ENCODE measurements at regions not wholly inside any gene's neighbourhood (a gene's known extent, or its start where the extent isn't known, plus 50 kb on each side); places are given as distances from the start of the nearest gene placed in this dataset.
"Not testable (repeated sequence)": the region's sequence is repeated elsewhere in the genome, so short reads cannot be mapped to it uniquely, and the experiment has no call there.

DNA sequence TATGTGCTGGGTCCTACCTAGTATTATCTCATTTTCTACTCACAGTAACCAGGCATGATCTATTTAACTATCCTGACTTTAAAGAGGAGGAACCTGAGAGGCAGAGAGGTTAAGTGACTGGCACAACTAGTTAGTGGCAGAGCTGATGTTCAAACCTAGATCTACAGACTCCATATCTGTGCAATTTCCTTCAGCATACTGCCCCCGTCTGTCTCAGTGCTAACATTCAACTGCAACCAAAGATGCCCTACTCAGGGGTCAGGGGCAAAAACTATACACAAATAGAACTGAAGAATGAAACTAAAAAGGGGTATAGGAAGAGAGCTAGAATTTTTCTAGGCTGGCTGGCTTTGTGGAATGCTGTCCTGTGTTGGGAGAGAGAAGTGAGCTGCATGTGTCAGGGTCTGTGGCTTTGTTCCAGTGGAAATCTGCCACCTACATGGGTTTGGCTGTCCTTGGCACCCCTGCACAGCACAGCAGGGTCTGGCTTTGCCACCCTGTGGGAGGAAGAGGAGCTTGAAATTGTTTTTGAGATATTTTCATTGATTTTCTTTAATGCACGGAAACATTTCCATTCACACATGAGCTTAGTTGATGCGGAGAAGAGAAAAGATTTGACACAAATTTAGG, 368.5 kb downstream of the RPS6KC1 start:
- Histone ChIP-seq H3K4me1 (no peaks in the 10 kb centered on the region), H3K27ac (no peak overlapping the region), H3K9me3 (no peaks in the 10 kb centered on the region), H3K36me3 (no peaks in the 10 kb centered on the region), H3K4me3 (no peak overlapping the region), H3K27me3 (no peaks in the 10 kb centered on the region)
- DNase-seq (ENCODE audit: low spot score in 2 of 2) = no peak
- TF ChIP-seq POLR2AphosphoS5 (IDR thresholded peaks at IDR 0.05) (no peak), EP300 (IDR thresholded peaks at IDR 0.05) (no peak)
- TF ChIP-seq, protein P1, sequence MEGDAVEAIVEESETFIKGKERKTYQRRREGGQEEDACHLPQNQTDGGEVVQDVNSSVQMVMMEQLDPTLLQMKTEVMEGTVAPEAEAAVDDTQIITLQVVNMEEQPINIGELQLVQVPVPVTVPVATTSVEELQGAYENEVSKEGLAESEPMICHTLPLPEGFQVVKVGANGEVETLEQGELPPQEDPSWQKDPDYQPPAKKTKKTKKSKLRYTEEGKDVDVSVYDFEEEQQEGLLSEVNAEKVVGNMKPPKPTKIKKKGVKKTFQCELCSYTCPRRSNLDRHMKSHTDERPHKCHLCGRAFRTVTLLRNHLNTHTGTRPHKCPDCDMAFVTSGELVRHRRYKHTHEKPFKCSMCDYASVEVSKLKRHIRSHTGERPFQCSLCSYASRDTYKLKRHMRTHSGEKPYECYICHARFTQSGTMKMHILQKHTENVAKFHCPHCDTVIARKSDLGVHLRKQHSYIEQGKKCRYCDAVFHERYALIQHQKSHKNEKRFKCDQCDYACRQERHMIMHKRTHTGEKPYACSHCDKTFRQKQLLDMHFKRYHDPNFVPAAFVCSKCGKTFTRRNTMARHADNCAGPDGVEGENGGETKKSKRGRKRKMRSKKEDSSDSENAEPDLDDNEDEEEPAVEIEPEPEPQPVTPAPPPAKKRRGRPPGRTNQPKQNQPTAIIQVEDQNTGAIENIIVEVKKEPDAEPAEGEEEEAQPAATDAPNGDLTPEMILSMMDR (IDR thresholded peaks at IDR 0.05) = no peak
- 89% methylated on average over 3 of the region's 3 CpGs for WGBS

DNA sequence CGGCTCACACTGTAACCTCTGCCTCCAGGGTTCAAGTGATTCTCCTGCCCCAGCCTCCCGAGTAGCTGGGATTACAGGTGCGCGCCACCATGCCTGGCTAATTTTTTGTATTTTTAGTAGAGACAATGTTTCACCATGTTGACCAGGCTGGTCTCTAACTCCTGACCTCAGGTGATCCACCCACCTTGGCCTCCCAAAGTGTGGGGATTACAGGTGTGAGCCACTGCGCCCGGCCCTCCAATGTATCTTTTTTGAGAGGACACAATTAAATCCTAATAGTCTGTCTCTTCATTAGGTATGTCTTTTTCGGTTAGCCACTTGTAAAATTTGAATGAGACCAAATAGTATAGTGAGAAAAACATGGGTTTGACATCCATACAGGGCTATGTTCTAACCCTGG, 370.1 kb downstream of the RPS6KC1 start:
- not testable (repeated sequence) for DNase-seq (ENCODE audit: low spot score in 2 of 2); H3K27ac ChIP-seq; H3K36me3 ChIP-seq; H3K4me3 ChIP-seq; H3K9me3 ChIP-seq; H3K27me3 ChIP-seq; H3K4me1 ChIP-seq
- 94% methylated on average over 7 of the region's 7 CpGs for WGBS

DNA sequence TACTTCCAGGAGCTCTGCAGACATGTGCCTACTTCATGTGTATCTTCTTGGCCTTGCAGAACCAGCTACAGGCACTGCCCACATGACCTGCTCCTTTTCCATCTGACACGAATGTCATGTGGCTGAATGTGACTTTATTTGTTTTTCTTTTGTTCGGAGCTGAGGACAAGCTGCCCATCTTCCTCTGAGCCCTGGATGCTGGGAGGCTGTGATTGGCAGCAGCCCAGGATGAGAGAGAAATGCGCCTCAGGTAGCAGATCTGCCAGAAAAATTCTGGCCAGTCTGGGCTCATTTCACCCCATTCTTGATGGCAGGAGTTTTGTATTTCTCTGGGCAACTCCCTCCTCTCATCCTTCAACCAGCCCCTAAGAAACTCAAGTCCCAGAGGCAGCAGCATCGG, 372.0 kb downstream of the RPS6KC1 start:
- Histone ChIP-seq H3K9me3 (no peaks in the 10 kb centered on the region), H3K27me3 (no peaks in the 10 kb centered on the region), H3K27ac (no peak overlapping the region), H3K4me1 (no peaks in the 10 kb centered on the region), H3K36me3 (no peaks in the 10 kb centered on the region), H3K4me3 (no peak overlapping the region)
- no peak for TF ChIP-seq EP300 (IDR thresholded peaks at IDR 0.05)
- TF ChIP-seq, protein P1 (IDR thresholded peaks at IDR 0.05) = no peak
- TF ChIP-seq POLR2A (IDR thresholded peaks at IDR 0.05) = no peak
- TF ChIP-seq POLR2AphosphoS5 (IDR thresholded peaks at IDR 0.05) = no peak
- no peak for DNase-seq (ENCODE audit: low spot score in 2 of 2)
- WGBS = 48% methylated on average over 4 of the region's 4 CpGs

DNA sequence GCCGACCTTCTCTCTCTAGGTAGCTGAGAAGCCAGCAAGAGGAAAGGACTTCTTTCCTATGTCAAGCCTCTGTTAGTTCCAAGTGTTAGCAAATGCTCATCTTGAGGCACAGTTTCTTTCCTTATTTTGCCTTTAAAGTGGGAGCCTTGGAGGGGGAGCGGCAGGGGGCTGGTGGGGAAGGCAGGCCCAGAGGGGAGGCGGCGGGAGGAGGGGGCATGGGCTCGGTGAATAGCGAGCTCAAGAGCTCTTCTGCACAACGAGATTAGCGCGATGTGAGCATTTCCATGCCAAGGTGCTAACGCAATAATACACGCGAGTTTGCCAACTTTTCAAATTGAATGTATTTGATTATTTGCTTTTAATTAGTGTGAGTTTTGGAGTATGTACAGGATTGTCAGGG, 372.6 kb downstream of the RPS6KC1 start:
- Histone ChIP-seq H3K27me3 (no peaks in the 10 kb centered on the region), H3K4me3 (no peak overlapping the region), H3K36me3 (no peaks in the 10 kb centered on the region), H3K27ac (no peak overlapping the region), H3K4me1 (no peaks in the 10 kb centered on the region), H3K9me3 (no peaks in the 10 kb centered on the region)
- WGBS = 61% methylated on average over 12 of the region's 12 CpGs
- no peak for TF ChIP-seq POLR2AphosphoS5 (IDR thresholded peaks at IDR 0.05)
- TF ChIP-seq, protein P1 (IDR thresholded peaks at IDR 0.05) = no peak
- TF ChIP-seq POLR2A (IDR thresholded peaks at IDR 0.05) = no peak
- TF ChIP-seq EP300 (IDR thresholded peaks at IDR 0.05) = no peak
- DNase-seq (ENCODE audit: low spot score in 2 of 2) = no peak

DNA sequence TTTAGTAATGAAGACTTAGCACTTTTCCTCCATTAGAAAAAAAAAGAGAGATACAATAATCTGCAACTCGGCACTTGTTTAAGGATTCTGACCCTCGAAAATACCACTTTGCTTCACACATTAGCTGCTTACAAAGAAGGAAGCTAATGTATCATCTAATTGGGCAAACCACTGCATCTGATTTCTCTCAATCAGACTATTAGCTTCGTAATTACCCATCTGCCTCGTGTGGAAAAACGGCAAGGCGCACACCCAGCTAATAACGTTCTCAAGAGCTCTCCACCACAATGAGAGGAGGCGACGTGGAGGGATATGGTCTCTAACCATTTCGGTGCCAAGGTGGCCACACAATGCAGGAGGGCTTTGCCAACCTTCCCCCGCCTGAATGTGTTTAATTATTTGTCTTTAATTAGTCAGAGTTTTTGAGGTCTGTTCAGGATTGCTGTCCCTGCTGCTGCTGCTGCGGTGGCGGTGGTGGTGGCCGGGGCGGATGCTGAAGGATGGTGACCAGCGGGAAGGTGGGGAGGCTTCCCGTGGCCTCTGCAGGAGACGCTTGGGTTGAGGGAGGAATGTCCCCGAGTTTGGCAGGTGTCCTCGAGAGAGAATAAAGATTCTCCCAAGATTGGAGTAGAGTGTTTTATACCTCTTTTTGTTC, 374.5 kb downstream of the RPS6KC1 start:
- Histone ChIP-seq H3K36me3 (no peaks in the 10 kb centered on the region), H3K9me3 (no peaks in the 10 kb centered on the region), H3K27ac (no peak overlapping the region), H3K27me3 (no peaks in the 10 kb centered on the region), H3K4me3 (no peak overlapping the region), H3K4me1 (no peaks in the 10 kb centered on the region)
- whole genome bisulfite sequencing = 89% methylated on average over 20 of the region's 20 CpGs
- TF ChIP-seq EP300 (IDR thresholded peaks at IDR 0.05) = no peak
- TF ChIP-seq POLR2AphosphoS5 (IDR thresholded peaks at IDR 0.05) = no peak
- TF ChIP-seq, protein P1 (IDR thresholded peaks at IDR 0.05) = no peak
- TF ChIP-seq POLR2A (IDR thresholded peaks at IDR 0.05) = no peak
- DNase-seq (ENCODE audit: low spot score in 2 of 2) = no peak
